ENCODE measurements at regions not wholly inside any gene's neighbourhood (a gene's known extent, or its start where the extent isn't known, plus 50 kb on each side); places are given as distances from the start of the nearest gene placed in this dataset.

DNA sequence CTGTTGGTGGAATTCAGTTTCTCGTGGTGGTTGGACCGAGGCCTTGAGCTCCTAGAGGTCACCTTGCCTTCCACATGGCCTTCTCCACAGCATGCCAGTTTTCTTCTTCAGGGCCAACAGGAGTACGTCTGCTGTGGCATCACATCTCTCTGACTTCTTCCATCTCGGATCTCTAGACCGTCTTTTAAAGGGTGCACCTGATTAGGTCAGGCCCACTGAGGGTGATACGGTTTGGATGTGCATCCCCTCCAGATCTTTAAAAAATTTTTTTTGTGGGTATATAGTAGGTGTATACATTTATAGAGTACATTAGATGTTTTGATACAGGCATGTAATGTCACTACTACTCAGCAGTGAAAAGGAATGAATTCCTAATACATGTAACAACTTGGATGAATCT, 58.3 kb upstream of the BRD7 start:
- no peak overlapping the region for H3K4me3 ChIP-seq (ENCODE audit: low read depth, low read length)
- TF ChIP-seq, protein P1, sequence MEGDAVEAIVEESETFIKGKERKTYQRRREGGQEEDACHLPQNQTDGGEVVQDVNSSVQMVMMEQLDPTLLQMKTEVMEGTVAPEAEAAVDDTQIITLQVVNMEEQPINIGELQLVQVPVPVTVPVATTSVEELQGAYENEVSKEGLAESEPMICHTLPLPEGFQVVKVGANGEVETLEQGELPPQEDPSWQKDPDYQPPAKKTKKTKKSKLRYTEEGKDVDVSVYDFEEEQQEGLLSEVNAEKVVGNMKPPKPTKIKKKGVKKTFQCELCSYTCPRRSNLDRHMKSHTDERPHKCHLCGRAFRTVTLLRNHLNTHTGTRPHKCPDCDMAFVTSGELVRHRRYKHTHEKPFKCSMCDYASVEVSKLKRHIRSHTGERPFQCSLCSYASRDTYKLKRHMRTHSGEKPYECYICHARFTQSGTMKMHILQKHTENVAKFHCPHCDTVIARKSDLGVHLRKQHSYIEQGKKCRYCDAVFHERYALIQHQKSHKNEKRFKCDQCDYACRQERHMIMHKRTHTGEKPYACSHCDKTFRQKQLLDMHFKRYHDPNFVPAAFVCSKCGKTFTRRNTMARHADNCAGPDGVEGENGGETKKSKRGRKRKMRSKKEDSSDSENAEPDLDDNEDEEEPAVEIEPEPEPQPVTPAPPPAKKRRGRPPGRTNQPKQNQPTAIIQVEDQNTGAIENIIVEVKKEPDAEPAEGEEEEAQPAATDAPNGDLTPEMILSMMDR (IDR thresholded peaks at IDR 0.05; ENCODE audit: insufficient read depth, low read depth, low read length): no peak
- no peak for DNase-seq (ENCODE audit: low read depth)

DNA sequence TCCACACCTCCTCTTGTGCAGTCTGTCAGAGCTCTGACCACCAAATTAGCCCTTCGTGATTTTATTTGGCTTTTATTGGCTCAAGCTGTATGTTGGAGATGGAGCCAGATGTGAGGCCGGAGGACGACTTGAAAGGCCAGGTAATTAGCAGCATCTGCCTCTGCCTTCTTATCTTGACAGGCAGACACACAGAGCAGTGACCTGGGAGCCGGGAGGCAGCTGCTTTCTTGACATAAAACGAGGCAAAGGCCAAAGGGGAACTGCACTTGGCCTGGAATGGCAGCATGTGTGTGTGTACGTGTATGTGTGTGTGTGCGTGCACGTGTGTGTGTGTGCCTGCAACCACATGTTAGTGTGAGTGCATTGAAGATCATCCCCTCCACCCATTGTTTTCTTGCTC, 56.9 kb upstream of the BRD7 start:
- no peak overlapping the region for H3K4me3 ChIP-seq (ENCODE audit: low read depth, low read length)
- DNase-seq (ENCODE audit: low read depth): no peak

DNA sequence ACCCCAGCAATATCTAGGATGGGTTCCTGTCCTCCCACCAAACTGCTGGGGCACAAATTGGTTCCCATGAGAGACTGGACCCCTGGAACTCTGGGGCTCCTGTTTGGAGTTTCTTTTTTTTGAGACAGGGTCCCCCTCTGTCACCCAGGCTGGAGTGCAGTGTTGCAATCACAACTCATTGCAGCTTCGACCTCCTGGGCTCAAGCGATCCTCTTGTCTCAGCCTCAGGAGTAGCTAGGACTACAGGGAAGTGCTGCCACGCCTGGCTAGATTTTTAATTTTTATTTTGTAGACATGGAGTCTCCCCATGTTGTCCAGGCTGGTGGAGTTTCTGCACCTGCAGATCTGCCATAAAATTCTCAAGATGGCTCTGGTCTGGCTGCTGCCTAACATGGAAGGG, 56.3 kb upstream of the BRD7 start:
- no peak overlapping the region for H3K4me3 ChIP-seq (ENCODE audit: low read depth, low read length)
- TF ChIP-seq, protein P1 (IDR thresholded peaks at IDR 0.05; ENCODE audit: insufficient read depth, low read depth, low read length): no peak
- no peak for DNase-seq (ENCODE audit: low read depth)

More for the DNA sequence above, 56.9 kb upstream of the BRD7 start:
- TF ChIP-seq, protein P1 (IDR thresholded peaks at IDR 0.05; ENCODE audit: insufficient read depth, low read depth, low read length): no peak

- TF ChIP-seq, protein P1 (IDR thresholded peaks at IDR 0.05; ENCODE audit: insufficient read depth, low read depth, low read length): no peak
- no peak overlapping the region for H3K4me3 ChIP-seq (ENCODE audit: low read depth, low read length)
- no peak for DNase-seq (ENCODE audit: low read depth)
These were observed 54.1 kb upstream of the BRD7 start for GRCh38 chr16:50422926-50423325.

DNA sequence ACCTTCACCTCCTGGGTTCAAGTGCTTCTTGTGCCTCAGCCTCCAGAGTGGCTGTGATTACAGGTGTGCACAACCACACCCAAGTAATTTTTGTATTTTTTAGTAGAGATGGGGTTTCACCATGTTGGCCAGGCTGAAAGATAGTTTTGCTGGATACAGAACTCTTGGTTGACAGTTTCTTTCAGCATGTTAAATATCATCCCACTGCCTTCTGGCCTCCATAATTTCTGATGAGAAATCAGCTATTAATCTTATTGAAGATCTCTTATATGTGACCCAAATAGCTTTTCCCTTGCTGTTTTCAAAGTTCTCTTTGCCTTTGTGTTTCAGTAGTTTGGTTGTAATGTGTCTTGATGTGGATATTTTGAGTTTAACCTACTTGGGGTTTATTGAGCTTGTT, 50.3 kb upstream of the BRD7 start:
- no peak overlapping the region for H3K4me3 ChIP-seq (ENCODE audit: low read depth, low read length)
- TF ChIP-seq, protein P1 (IDR thresholded peaks at IDR 0.05; ENCODE audit: insufficient read depth, low read depth, low read length): no peak
- no peak for DNase-seq (ENCODE audit: low read depth)

All from fibroblast of villous mesenchyme (primary cell).